PC-3 (cell line): ENCODE measurements at regions not wholly inside any gene's neighbourhood (a gene's known extent, or its start where the extent isn't known, plus 50 kb on each side); places are given as distances from the start of the nearest gene placed in this dataset.

Experiments
- ATAC-seq: fragments of 200-7000 bp; cut with Tn5 transposase; 2 replicates; pipeline ENCODE4 v1.9.1; 2020; ENCODE audit warnings: mild to moderate bottlenecking, moderate library complexity
- BruUV-seq: library from RNA; stranded (reverse); fragments of 400-500 nt; replicated peaks from 2 replicates; lab custom pipeline; 2021; lab: Mats Ljungman, UMichigan
- CTCF ChIA-PET: fragments of 300-600 bp; sonication (Branson Sonifier 250); formaldehyde crosslinking; loops from one replicate; lab custom pipeline; 2022; ENCODE audit warnings: antibody characterized with exemption; lab: Charles Lee
- POLR2A ChIA-PET: fragments of 300-600 bp; sonication (Branson Sonifier 250); formaldehyde crosslinking; loops from one replicate; lab custom pipeline; 2022; ENCODE audit warnings: antibody characterized with exemption; ENCODE audit not compliant: unreplicated experiment; lab: Charles Lee
- DNase-seq: peaks from one replicate; pipeline ENCODE4 v3.0.0-alpha.2; 2015
- H2AFZ ChIP-seq: fragments of 300-600 bp; sonication (generic); 2 replicates; pipeline ENCODE4 v1.6.0; 2016; ENCODE audit warnings: antibody characterized with exemption, low read length
- H3F3A ChIP-seq: fragments of 300-600 bp; sonication (generic); one replicate; pipeline ENCODE4 v1.6.0; 2017; ENCODE audit warnings: antibody characterized with exemption, low read length, control low read depth, mild to moderate bottlenecking; ENCODE audit not compliant: unreplicated experiment
- H3K27ac ChIP-seq: fragments of 300-600 bp; sonication (generic); 2 replicates; pipeline ENCODE4 v1.5.1; 2016; ENCODE audit warnings: mild to moderate bottlenecking, low read length
- H3K27me3 ChIP-seq: fragments of 300-600 bp; sonication (generic); 2 replicates; pipeline ENCODE4 v1.6.1; 2016; ENCODE audit warnings: low read length, mixed read lengths
- H3K36me3 ChIP-seq: fragments of 300-600 bp; sonication (generic); 2 replicates; pipeline ENCODE4 v1.6.1; 2016; ENCODE audit warnings: low read depth, mixed run types, low read length, mixed read lengths
- H3K4me1 ChIP-seq: fragments of 300-600 bp; sonication (generic); 2 replicates; pipeline ENCODE4 v1.5.1; 2016; ENCODE audit warnings: low read length; ENCODE audit not compliant: insufficient read depth
- H3K4me2 ChIP-seq: fragments of 300-600 bp; sonication (generic); 2 replicates; pipeline ENCODE4 v1.6.0; 2016; ENCODE audit warnings: low read length
- H3K4me3 ChIP-seq: fragments of 300-600 bp; sonication (generic); 2 replicates; pipeline ENCODE4 v1.5.1; 2016; ENCODE audit warnings: mild to moderate bottlenecking, low read length, mixed read lengths
- H3K79me2 ChIP-seq: fragments of 300-600 bp; sonication (generic); 2 replicates; pipeline ENCODE4 v1.6.1; 2017; ENCODE audit warnings: low read length, mixed read lengths
- H3K9ac ChIP-seq: fragments of 300-600 bp; sonication (generic); 2 replicates; pipeline ENCODE4 v1.6.0; 2016; ENCODE audit warnings: mild to moderate bottlenecking, low read length
- H3K9me2 ChIP-seq: fragments of 300-600 bp; sonication (generic); replicated peaks from 2 replicates; pipeline ENCODE4 v1.6.1; 2016; ENCODE audit warnings: mixed run types, low read length, mixed read lengths
- H3K9me3 ChIP-seq: fragments of 300-600 bp; sonication (generic); 2 replicates; pipeline ENCODE4 v1.6.1; 2016; ENCODE audit warnings: low read length, mixed read lengths
- H4K20me1 ChIP-seq: fragments of 300-600 bp; sonication (generic); 2 replicates; pipeline ENCODE4 v1.6.1; 2016; ENCODE audit warnings: low read length, mixed read lengths
- CTCF ChIP-seq: fragments of 300-600 bp; sonication (generic); conservative IDR thresholded peaks from 2 replicates; pipeline ENCODE4 v1.5.1; 2017; ENCODE audit warnings: antibody characterized with exemption, low read depth, mild to moderate bottlenecking, low read length
- EZH2 ChIP-seq: fragments of 300-600 bp; sonication (generic); IDR thresholded peaks from one replicate; pipeline ENCODE4 v1.6.1; 2017; ENCODE audit warnings: antibody characterized with exemption, mild to moderate bottlenecking, low read length; ENCODE audit not compliant: unreplicated experiment
- EZH2phosphoT487 ChIP-seq: fragments of 300-600 bp; sonication (generic); IDR thresholded peaks from 2 replicates; pipeline ENCODE4 v1.6.1; 2018; ENCODE audit warnings: mild to moderate bottlenecking, antibody characterized with exemption, low read length, borderline replicate concordance
- intact Hi-C: fragments of 100-400 bp; cut with micrococcal nuclease; formaldehyde crosslinking; loops from 2 replicates; pipeline ENCODE4 v1.9.0; 2023

GRCh38 chr21:22235866-22236590 is 1237.8 kb downstream of the NCAM2 start:
- Histone ChIP-seq H3K27me3 (no peaks in the 10 kb centered on the region), H3K9me3 (no peaks in the 10 kb centered on the region), H3K4me1 (no peaks in the 10 kb centered on the region), H3K9ac (no peak overlapping the region), H3K36me3 (no peaks in the 10 kb centered on the region), H3F3A (no peaks in the 10 kb centered on the region), H3K4me3 (no peak overlapping the region), H3K27ac (no peak overlapping the region), H3K79me2 (no peaks in the 10 kb centered on the region), H2AFZ (no peak overlapping the region), H3K9me2 (no peaks in the 10 kb centered on the region), H4K20me1 (no peaks in the 10 kb centered on the region), H3K4me2 (no peak overlapping the region)
- POLR2A ChIA-PET, result no interaction called here
- DNase-seq (no peak), ATAC-seq (no peak)
- intact Hi-C loops, result no loop called here
- no TSS peak for BruUV-seq
- TF ChIP-seq EZH2 (no peak), EZH2phosphoT487 (no peak), CTCF (no peak)
- CTCF ChIA-PET, result no interaction called here

GRCh38 chr21:22244516-22244915 is 1246.3 kb downstream of the NCAM2 start:
- Histone ChIP-seq H3K36me3 (no peaks in the 10 kb centered on the region), H4K20me1 (no peaks in the 10 kb centered on the region), H3K4me1 (no peaks in the 10 kb centered on the region), H3F3A (no peaks in the 10 kb centered on the region), H2AFZ (no peak overlapping the region), H3K9me2 (no peaks in the 10 kb centered on the region), H3K4me2 (no peak overlapping the region), H3K79me2 (no peaks in the 10 kb centered on the region), H3K4me3 (no peak overlapping the region), H3K9ac (no peak overlapping the region), H3K9me3 (no peaks in the 10 kb centered on the region), H3K27me3 (no peaks in the 10 kb centered on the region), H3K27ac (no peak overlapping the region)
- ATAC-seq, result no peak
- DNase-seq, result no peak
- intact Hi-C loops, result no loop called here
- TF ChIP-seq EZH2phosphoT487 (no peak), CTCF (no peak), EZH2 (no peak)
- CTCF ChIA-PET, result no interaction called here
- no TSS peak for BruUV-seq
- POLR2A ChIA-PET, result no interaction called here

- ATAC-seq (no peak), DNase-seq (no peak)
- Histone ChIP-seq H3K27ac (no peak overlapping the region), H3K79me2 (no peaks in the 10 kb centered on the region), H3K27me3 (no peaks in the 10 kb centered on the region), H3K4me1 (no peaks in the 10 kb centered on the region), H3K9me2 (no peaks in the 10 kb centered on the region), H3K9ac (no peak overlapping the region), H4K20me1 (no peaks in the 10 kb centered on the region), H3K36me3 (no peaks in the 10 kb centered on the region), H3K4me2 (no peak overlapping the region), H3F3A (no peaks in the 10 kb centered on the region), H3K9me3 (no peaks in the 10 kb centered on the region), H2AFZ (0 out of 2 replicates have a peak overlapping the region, but pooled peaks have one; percentile 20), H3K4me3 (no peak overlapping the region)
- TF ChIP-seq EZH2 (no peak), EZH2phosphoT487 (no peak), CTCF (no peak)
- BruUV-seq, result no TSS peak
- intact Hi-C loops, result no loop called here
- POLR2A ChIA-PET, result no interaction called here
- CTCF ChIA-PET, result no interaction called here
Measured at GRCh38 chr21:22250355-22250754, 1252.1 kb downstream of the NCAM2 start.
